ENCODE measurements at regions not wholly inside any gene's neighbourhood (a gene's known extent, or its start where the extent isn't known, plus 50 kb on each side); places are given as distances from the start of the nearest gene placed in this dataset.

DNA sequence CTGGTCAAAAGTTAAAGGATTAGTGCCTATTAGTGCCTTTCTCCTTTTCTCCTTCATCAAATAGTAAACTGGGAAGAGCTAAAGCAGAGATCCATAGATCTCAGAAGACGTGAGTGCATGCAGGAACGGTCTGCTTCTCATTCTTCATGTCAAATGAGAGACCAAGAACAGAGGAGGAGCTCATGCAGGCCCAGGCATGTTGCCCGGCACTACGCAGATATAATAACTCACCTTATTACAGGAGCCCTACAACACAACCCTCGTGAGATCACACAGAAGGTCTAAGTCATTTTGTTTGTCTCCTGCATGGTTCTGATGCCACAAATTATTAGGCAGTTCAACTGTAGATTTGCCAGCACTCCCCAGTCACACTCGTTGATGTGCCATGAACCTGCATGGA is 71.8 kb downstream of the CMPK2 start:
- TF ChIP-seq, protein P1, sequence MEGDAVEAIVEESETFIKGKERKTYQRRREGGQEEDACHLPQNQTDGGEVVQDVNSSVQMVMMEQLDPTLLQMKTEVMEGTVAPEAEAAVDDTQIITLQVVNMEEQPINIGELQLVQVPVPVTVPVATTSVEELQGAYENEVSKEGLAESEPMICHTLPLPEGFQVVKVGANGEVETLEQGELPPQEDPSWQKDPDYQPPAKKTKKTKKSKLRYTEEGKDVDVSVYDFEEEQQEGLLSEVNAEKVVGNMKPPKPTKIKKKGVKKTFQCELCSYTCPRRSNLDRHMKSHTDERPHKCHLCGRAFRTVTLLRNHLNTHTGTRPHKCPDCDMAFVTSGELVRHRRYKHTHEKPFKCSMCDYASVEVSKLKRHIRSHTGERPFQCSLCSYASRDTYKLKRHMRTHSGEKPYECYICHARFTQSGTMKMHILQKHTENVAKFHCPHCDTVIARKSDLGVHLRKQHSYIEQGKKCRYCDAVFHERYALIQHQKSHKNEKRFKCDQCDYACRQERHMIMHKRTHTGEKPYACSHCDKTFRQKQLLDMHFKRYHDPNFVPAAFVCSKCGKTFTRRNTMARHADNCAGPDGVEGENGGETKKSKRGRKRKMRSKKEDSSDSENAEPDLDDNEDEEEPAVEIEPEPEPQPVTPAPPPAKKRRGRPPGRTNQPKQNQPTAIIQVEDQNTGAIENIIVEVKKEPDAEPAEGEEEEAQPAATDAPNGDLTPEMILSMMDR (IDR thresholded peaks at IDR 0.05) = no peak
- TF ChIP-seq POLR2A (IDR thresholded peaks at IDR 0.05) = no peak

Measured in esophagus squamous epithelium (tissue), 4 donors.